Transverse colon (tissue), 4 donors: ENCODE measurements at regions not wholly inside any gene's neighbourhood (a gene's known extent, or its start where the extent isn't known, plus 50 kb on each side); places are given as distances from the start of the nearest gene placed in this dataset.

ENCODE experiments used
- DNase-seq: peaks from one replicate; pipeline ENCODE4 v3.0.0-alpha.2; 2019
- H3K27ac ChIP-seq, 4 donors: fragments of 200-600 bp; sonication (generic); 2 replicates each; pipeline ENCODE4 v1.5.1; 2016 to 2018; ENCODE audit warnings: inconsistent platforms in 4 of 4
- H3K27me3 ChIP-seq: fragments of 200-600 bp; sonication (generic); 2 replicates; pipeline ENCODE4 v1.5.1; 2017; ENCODE audit warnings: inconsistent platforms
- H3K36me3 ChIP-seq, 4 donors: fragments of 200-600 bp; sonication (generic); 2 replicates each; pipeline ENCODE4 v1.5.1; 2017 to 2019; ENCODE audit warnings: inconsistent platforms in 4 of 4
- H3K4me1 ChIP-seq, 4 donors: fragments of 200-600 bp; sonication (generic); 2 replicates each; pipeline ENCODE4 v1.5.1; 2017 to 2020; ENCODE audit warnings: inconsistent platforms in 4 of 4
- H3K4me3 ChIP-seq, 4 donors: fragments of 200-600 bp; sonication (generic); 1 replicate in 1 of 4; 2 replicates in 3 of 4; pipeline versions ENCODE4 v1.5.1 to v1.6.1; 2017 to 2019; ENCODE audit warnings: inconsistent platforms in 4 of 4
- H3K9me3 ChIP-seq, 2 donors: fragments of 200-600 bp; sonication (generic); 2 replicates each; pipeline ENCODE4 v1.5.1; 2017 to 2019; ENCODE audit warnings: inconsistent platforms in 2 of 2
- CTCF ChIP-seq, 5 experiments: fragments of 200-600 bp in 3 of 5; fragments of 450-650 bp in 2 of 5; sonication (generic) in 3 of 5; IDR thresholded peaks; 1 replicate in 2 of 5; 2 replicates in 3 of 5; pipeline ENCODE4 v1.5.1; 2016 to 2017; ENCODE audit warnings: antibody characterized with exemption in 5 of 5, inconsistent platforms in 3 of 5, mild to moderate bottlenecking in 2 of 5, moderate library complexity in 1 of 5
- EP300 ChIP-seq: sonication (generic); formaldehyde crosslinking; IDR thresholded peaks from one replicate; pipeline ENCODE4 v1.6.1; 2017; ENCODE audit warnings: antibody characterized with exemption, low read depth
- POLR2A ChIP-seq: fragments of 450-650 bp; IDR thresholded peaks from one replicate; pipeline ENCODE4 v1.6.1; 2016; ENCODE audit warnings: antibody characterized with exemption, mild to moderate bottlenecking, moderate library complexity
- POLR2AphosphoS5 ChIP-seq, 3 donors: sonication (generic); formaldehyde crosslinking; IDR thresholded peaks; one replicate each; pipeline ENCODE4 v1.6.1; 2016; ENCODE audit warnings: antibody characterized with exemption in 3 of 3
- whole genome bisulfite sequencing, 2 donors: methylation state at CpG; one replicate each; pipeline ENCODE4 v1.1.5; 2018; ENCODE audit warnings: low coverage in 1 of 2; 5-methylcytosine and 5-hydroxymethylcytosine counted together
- in situ Hi-C, 4 donors: fragments of 200-750 bp; cut with MboI; loops; one replicate each; pipeline versions ENCODE4 v1.15.0 to v1.15.1; 2017; ENCODE audit warnings: low sequenced_read_pairs in 3 of 4, low pct_ligation_motif_present in 1 of 4, low pct_unique_long_range_greater_than_20kb in 1 of 4
- intact Hi-C: fragments of 100-400 bp; cut with DNase I; formaldehyde crosslinking; loops from one replicate; pipeline ENCODE4 v1.15.1; 2023; ENCODE audit warnings: low total_unique reads

GRCh38 chr3:182722907-182723306 lies 70.4 kb upstream of the ATP11B start:
- in situ Hi-C loops (loop anchor here in 1 of 4 donors (25.0 kb wide), 1 partner anchor 664 kb away; no protein-coding TSS in a partner anchor), intact Hi-C loops (no loop called here)
- TF ChIP-seq POLR2A = no peak
- TF ChIP-seq CTCF (IDR thresholded peaks at IDR 0.05) = no peak
- no peak overlapping the region for H3K4me3 ChIP-seq
- no peaks in the 10 kb centered on the region for H3K27me3 ChIP-seq
- no peak for DNase-seq
- WGBS, 2 donors = 93 to 96% methylated on average over 2 to 6 of the region's 6 CpGs
- H3K27ac ChIP-seq = no peak overlapping the region
- peaks cover 0 to 21% (median 9%) of the 10 kb centered on the region in 4 donors for H3K4me1 ChIP-seq
- H3K9me3 ChIP-seq = no peaks in the 10 kb centered on the region
- no peaks in the 10 kb centered on the region for H3K36me3 ChIP-seq

- no peaks in the 10 kb centered on the region for H3K27me3 ChIP-seq
- WGBS, 2 donors = 40 to 70% methylated on average over 2 to 4 of the region's 4 CpGs
- intact Hi-C loops = no loop called here
- no peaks in the 10 kb centered on the region for H3K36me3 ChIP-seq
- no peak overlapping the region for H3K27ac ChIP-seq
- in situ Hi-C loops = loop anchor here in 1 of 4 donors (25.0 kb wide), 1 partner anchor 664 kb away; no protein-coding TSS in a partner anchor
- no peaks in the 10 kb centered on the region for H3K9me3 ChIP-seq
- TF ChIP-seq POLR2AphosphoS5 (IDR thresholded peaks at IDR 0.05) (no peak), CTCF (IDR thresholded peaks at IDR 0.05) (no peak), POLR2A (no peak), EP300 (no peak)
- H3K4me1 ChIP-seq = peaks cover 0 to 21% (median 9%) of the 10 kb centered on the region in 4 donors
- no peak for DNase-seq
- no peak overlapping the region for H3K4me3 ChIP-seq
Observed at GRCh38 chr3:182723596-182723995, 69.7 kb upstream of the ATP11B start.

GRCh38 chr3:182725372-182726251 lies 67.7 kb upstream of the ATP11B start:
- intact Hi-C loops (no loop called here), in situ Hi-C loops (no loop called here)
- Histone ChIP-seq H3K4me1 (peaks cover 0 to 15% (median 7%) of the 10 kb centered on the region in 4 donors), H3K9me3 (no peaks in the 10 kb centered on the region), H3K27me3 (no peaks in the 10 kb centered on the region), H3K4me3 (peak overlapping the region in 1 of 4 donors; percentile 12), H3K27ac (peak overlapping the region in 3 of 4 donors; percentile 0 to 28 (median 7)), H3K36me3 (no peaks in the 10 kb centered on the region)
- WGBS, 2 donors = 35 to 48% methylated on average over 12 to 16 of the region's 16 CpGs
- peak; percentile 44 for DNase-seq
- TF ChIP-seq POLR2AphosphoS5 (IDR thresholded peaks at IDR 0.05) = no peak
- no peak for TF ChIP-seq EP300
- TF ChIP-seq POLR2A = no peak
- TF ChIP-seq CTCF (IDR thresholded peaks at IDR 0.05) = no peak

- peak overlapping the region in 3 of 4 donors; percentile 0 to 28 (median 7) for H3K27ac ChIP-seq
- H3K4me3 ChIP-seq = no peak overlapping the region
- TF ChIP-seq POLR2AphosphoS5 (IDR thresholded peaks at IDR 0.05) (no peak), POLR2A (no peak), CTCF (IDR thresholded peaks at IDR 0.05) (no peak), EP300 (no peak)
- H3K27me3 ChIP-seq = no peaks in the 10 kb centered on the region
- peaks cover 0 to 19% (median 9%) of the 10 kb centered on the region in 4 donors for H3K4me1 ChIP-seq
- no peaks in the 10 kb centered on the region for H3K9me3 ChIP-seq
- no peaks in the 10 kb centered on the region for H3K36me3 ChIP-seq
- WGBS, 2 donors = 58 to 75% methylated on average over 4 to 10 of the region's 10 CpGs
- in situ Hi-C loops (no loop called here), intact Hi-C loops (no loop called here)
- peak; percentile 61 for DNase-seq
Observed at GRCh38 chr3:182726258-182727142, 66.8 kb upstream of the ATP11B start.
